Liver (tissue), 8 donors: ENCODE measurements at regions not wholly inside any gene's neighbourhood (a gene's known extent, or its start where the extent isn't known, plus 50 kb on each side); places are given as distances from the start of the nearest gene placed in this dataset.

Experiments
- DNase-seq: peaks from one replicate; pipeline ENCODE4 v3.0.0-alpha.2; 2017; ENCODE audit warnings: low spot score
- H3K27ac ChIP-seq, 2 donors: one replicate each; pipeline ENCODE4 v1.7.0; 2013; ENCODE audit warnings: inconsistent platforms in 2 of 2, low read length in 2 of 2, control low read depth in 1 of 2, low read depth in 1 of 2, mild to moderate bottlenecking in 1 of 2
- H3K27me3 ChIP-seq, 4 donors: one replicate each; pipeline versions ENCODE4 v1.6.1 to v1.7.0; 2013; ENCODE audit warnings: low read length in 3 of 4, inconsistent platforms in 1 of 4, mild to moderate bottlenecking in 1 of 4, moderate library complexity in 1 of 4; ENCODE audit not compliant: control insufficient read depth in 4 of 4, insufficient read depth in 4 of 4
- H3K36me3 ChIP-seq, 4 donors: one replicate each; pipeline versions ENCODE4 v1.6.1 to v1.7.0; 2013; ENCODE audit warnings: low read length in 3 of 4, mild to moderate bottlenecking in 3 of 4, low read depth in 1 of 4, moderate library complexity in 1 of 4; ENCODE audit not compliant: control insufficient read depth in 4 of 4, insufficient read depth in 3 of 4
- H3K4me1 ChIP-seq, 4 donors: one replicate each; pipeline versions ENCODE4 v1.6.1 to v1.7.0; 2013; ENCODE audit warnings: low read length in 3 of 4, mild to moderate bottlenecking in 3 of 4, moderate library complexity in 1 of 4; ENCODE audit not compliant: control insufficient read depth in 4 of 4, insufficient read depth in 4 of 4
- H3K4me3 ChIP-seq, 3 donors: one replicate each; pipeline versions ENCODE4 v1.6.1 to v1.7.0; 2013; ENCODE audit warnings: low read length in 3 of 3, control low read depth in 1 of 3, low read depth in 1 of 3, mild to moderate bottlenecking in 1 of 3
- H3K9ac ChIP-seq, 2 donors: one replicate each; pipeline ENCODE4 v1.7.0; 2013; ENCODE audit warnings: low read length in 2 of 2, mild to moderate bottlenecking in 2 of 2, moderate library complexity in 2 of 2, control low read depth in 1 of 2, low read depth in 1 of 2
- H3K9me3 ChIP-seq, 4 donors: one replicate each; pipeline versions ENCODE4 v1.6.1 to v1.7.0; 2013; ENCODE audit warnings: low read length in 3 of 4; ENCODE audit not compliant: control insufficient read depth in 4 of 4
- EGR1 ChIP-seq, 2 donors: IDR thresholded peaks; 2 replicates each; pipeline ENCODE4 v1.6.1; 2016 to 2018; ENCODE audit warnings: antibody characterized with exemption in 2 of 2, low read depth in 2 of 2
- FOXA1 ChIP-seq: IDR thresholded peaks from 2 replicates; pipeline ENCODE4 v1.6.1; 2016; ENCODE audit warnings: antibody characterized with exemption
- FOXA2 ChIP-seq: IDR thresholded peaks from 2 replicates; pipeline ENCODE4 v1.6.1; 2016; ENCODE audit warnings: antibody characterized with exemption
- GABPA ChIP-seq, 2 donors: IDR thresholded peaks in 1 of 2; conservative IDR thresholded peaks in 1 of 2; 2 replicates each; pipeline ENCODE4 v1.6.1; 2016; ENCODE audit warnings: antibody characterized with exemption in 2 of 2, mild to moderate bottlenecking in 1 of 2, moderate library complexity in 1 of 2
- HNF4A ChIP-seq, 2 donors: conservative IDR thresholded peaks; 2 replicates each; pipeline ENCODE4 v1.6.1; 2016; ENCODE audit warnings: antibody characterized with exemption in 2 of 2, mild to moderate bottlenecking in 2 of 2
- JUND ChIP-seq, 2 donors: IDR thresholded peaks; 2 replicates each; pipeline ENCODE4 v1.6.1; 2016; ENCODE audit warnings: antibody characterized with exemption in 2 of 2
- NR2F2 ChIP-seq: IDR thresholded peaks from 2 replicates; pipeline ENCODE4 v1.6.1; 2016; ENCODE audit warnings: antibody characterized with exemption
- RAD21 ChIP-seq, 2 donors: IDR thresholded peaks; 2 replicates each; pipeline ENCODE4 v1.6.1; 2016; ENCODE audit warnings: antibody characterized with exemption in 2 of 2, mild to moderate bottlenecking in 2 of 2
- RXRA ChIP-seq, 2 donors: IDR thresholded peaks; 2 replicates each; pipeline ENCODE4 v1.6.1; 2017 to 2018; ENCODE audit warnings: antibody characterized with exemption in 2 of 2, mild to moderate bottlenecking in 1 of 2
- TAF1 ChIP-seq: conservative IDR thresholded peaks from 2 replicates; pipeline ENCODE4 v1.6.1; 2016; ENCODE audit warnings: antibody characterized with exemption, mild to moderate bottlenecking
- YY1 ChIP-seq: IDR thresholded peaks from 2 replicates; pipeline ENCODE4 v1.6.1; 2016; ENCODE audit warnings: antibody characterized with exemption, mild to moderate bottlenecking
- WGBS: extraction: QIAGEN DNeasy Blood & Tissue Kit; methylation state at CpG from one replicate; pipeline ENCODE4 v1.1.7; 2013; 5-methylcytosine and 5-hydroxymethylcytosine counted together
- TF ChIP-seq, protein P1 (sequence below): IDR thresholded peaks from 2 replicates; pipeline ENCODE4 v1.6.1; 2016; ENCODE audit warnings: antibody characterized with exemption, mild to moderate bottlenecking
- TF ChIP-seq, protein P2 (sequence below): IDR thresholded peaks from 2 replicates; pipeline ENCODE4 v1.6.1; 2016; ENCODE audit warnings: antibody characterized with exemption
- TF ChIP-seq, protein P3 (sequence below): IDR thresholded peaks from 2 replicates; pipeline ENCODE4 v1.6.1; 2016; ENCODE audit warnings: antibody characterized with exemption
- TF ChIP-seq, protein P4 (sequence below): IDR thresholded peaks from 2 replicates; pipeline ENCODE4 v1.6.1; 2016; ENCODE audit warnings: antibody characterized with exemption
- TF ChIP-seq, protein P5 (sequence below): fragments of 150-350 bp; IDR thresholded peaks from 2 replicates; pipeline ENCODE4 v1.5.1; 2017; ENCODE audit warnings: improper control_type of control experiment, low read depth, low read length; ENCODE audit not compliant: missing input control
- donor health status: healthy.
- donor health status: healthy.
- donor health status: healthy.
- donor health status: healthy.
- donor health status: healthy.

DNA sequence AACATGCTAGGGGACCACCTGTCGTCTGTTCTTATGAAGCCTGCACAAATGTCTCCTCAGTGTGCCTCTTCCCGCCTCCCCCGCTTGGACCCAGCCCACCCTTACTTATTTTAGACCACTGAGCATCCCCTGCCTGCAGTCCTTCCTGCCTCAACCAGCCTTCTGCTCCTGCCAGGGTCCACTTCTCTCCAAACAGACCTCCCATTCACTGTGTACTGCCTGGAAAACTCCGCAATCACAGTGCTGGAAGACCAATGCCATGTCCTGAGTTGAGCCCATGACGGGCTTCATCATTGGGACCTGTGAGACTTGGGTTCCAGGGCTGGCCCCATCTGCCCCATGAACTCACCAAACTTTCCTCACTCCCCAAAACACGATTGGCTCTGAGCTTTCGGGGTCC lies 309.4 kb downstream of the IRX1 start:
- no peaks in the 10 kb centered on the region for H3K36me3 ChIP-seq
- H3K27ac ChIP-seq = no peak overlapping the region
- TF ChIP-seq RXRA (IDR thresholded peaks at IDR 0.05) (no peak), HNF4A (conservative IDR thresholded peaks at IDR 0.05) (no peak), EGR1 (IDR thresholded peaks at IDR 0.05; ENCODE audit: low read depth in 2 of 2) (no peak), TAF1 (no peak), JUND (IDR thresholded peaks at IDR 0.05) (no peak), NR2F2 (no peak), YY1 (no peak), RAD21 (IDR thresholded peaks at IDR 0.05) (no peak), GABPA (IDR thresholded peaks at IDR 0.05 in 1 of 2, conservative IDR thresholded peaks at IDR 0.05 in 1 of 2) (no peak)
- TF ChIP-seq, protein P1, sequence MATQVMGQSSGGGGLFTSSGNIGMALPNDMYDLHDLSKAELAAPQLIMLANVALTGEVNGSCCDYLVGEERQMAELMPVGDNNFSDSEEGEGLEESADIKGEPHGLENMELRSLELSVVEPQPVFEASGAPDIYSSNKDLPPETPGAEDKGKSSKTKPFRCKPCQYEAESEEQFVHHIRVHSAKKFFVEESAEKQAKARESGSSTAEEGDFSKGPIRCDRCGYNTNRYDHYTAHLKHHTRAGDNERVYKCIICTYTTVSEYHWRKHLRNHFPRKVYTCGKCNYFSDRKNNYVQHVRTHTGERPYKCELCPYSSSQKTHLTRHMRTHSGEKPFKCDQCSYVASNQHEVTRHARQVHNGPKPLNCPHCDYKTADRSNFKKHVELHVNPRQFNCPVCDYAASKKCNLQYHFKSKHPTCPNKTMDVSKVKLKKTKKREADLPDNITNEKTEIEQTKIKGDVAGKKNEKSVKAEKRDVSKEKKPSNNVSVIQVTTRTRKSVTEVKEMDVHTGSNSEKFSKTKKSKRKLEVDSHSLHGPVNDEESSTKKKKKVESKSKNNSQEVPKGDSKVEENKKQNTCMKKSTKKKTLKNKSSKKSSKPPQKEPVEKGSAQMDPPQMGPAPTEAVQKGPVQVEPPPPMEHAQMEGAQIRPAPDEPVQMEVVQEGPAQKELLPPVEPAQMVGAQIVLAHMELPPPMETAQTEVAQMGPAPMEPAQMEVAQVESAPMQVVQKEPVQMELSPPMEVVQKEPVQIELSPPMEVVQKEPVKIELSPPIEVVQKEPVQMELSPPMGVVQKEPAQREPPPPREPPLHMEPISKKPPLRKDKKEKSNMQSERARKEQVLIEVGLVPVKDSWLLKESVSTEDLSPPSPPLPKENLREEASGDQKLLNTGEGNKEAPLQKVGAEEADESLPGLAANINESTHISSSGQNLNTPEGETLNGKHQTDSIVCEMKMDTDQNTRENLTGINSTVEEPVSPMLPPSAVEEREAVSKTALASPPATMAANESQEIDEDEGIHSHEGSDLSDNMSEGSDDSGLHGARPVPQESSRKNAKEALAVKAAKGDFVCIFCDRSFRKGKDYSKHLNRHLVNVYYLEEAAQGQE = no peak
- TF ChIP-seq, protein P2, sequence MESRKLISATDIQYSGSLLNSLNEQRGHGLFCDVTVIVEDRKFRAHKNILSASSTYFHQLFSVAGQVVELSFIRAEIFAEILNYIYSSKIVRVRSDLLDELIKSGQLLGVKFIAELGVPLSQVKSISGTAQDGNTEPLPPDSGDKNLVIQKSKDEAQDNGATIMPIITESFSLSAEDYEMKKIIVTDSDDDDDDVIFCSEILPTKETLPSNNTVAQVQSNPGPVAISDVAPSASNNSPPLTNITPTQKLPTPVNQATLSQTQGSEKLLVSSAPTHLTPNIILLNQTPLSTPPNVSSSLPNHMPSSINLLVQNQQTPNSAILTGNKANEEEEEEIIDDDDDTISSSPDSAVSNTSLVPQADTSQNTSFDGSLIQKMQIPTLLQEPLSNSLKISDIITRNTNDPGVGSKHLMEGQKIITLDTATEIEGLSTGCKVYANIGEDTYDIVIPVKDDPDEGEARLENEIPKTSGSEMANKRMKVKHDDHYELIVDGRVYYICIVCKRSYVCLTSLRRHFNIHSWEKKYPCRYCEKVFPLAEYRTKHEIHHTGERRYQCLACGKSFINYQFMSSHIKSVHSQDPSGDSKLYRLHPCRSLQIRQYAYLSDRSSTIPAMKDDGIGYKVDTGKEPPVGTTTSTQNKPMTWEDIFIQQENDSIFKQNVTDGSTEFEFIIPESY = no peak
- TF ChIP-seq, protein P3, sequence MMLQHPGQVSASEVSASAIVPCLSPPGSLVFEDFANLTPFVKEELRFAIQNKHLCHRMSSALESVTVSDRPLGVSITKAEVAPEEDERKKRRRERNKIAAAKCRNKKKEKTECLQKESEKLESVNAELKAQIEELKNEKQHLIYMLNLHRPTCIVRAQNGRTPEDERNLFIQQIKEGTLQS = no peak
- TF ChIP-seq, protein P4, sequence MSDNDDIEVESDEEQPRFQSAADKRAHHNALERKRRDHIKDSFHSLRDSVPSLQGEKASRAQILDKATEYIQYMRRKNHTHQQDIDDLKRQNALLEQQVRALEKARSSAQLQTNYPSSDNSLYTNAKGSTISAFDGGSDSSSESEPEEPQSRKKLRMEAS = no peak
- TF ChIP-seq, protein P5, sequence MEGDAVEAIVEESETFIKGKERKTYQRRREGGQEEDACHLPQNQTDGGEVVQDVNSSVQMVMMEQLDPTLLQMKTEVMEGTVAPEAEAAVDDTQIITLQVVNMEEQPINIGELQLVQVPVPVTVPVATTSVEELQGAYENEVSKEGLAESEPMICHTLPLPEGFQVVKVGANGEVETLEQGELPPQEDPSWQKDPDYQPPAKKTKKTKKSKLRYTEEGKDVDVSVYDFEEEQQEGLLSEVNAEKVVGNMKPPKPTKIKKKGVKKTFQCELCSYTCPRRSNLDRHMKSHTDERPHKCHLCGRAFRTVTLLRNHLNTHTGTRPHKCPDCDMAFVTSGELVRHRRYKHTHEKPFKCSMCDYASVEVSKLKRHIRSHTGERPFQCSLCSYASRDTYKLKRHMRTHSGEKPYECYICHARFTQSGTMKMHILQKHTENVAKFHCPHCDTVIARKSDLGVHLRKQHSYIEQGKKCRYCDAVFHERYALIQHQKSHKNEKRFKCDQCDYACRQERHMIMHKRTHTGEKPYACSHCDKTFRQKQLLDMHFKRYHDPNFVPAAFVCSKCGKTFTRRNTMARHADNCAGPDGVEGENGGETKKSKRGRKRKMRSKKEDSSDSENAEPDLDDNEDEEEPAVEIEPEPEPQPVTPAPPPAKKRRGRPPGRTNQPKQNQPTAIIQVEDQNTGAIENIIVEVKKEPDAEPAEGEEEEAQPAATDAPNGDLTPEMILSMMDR = no peak
- peaks cover 0 to 2% (median 0%) of the 10 kb centered on the region in 4 donors for H3K27me3 ChIP-seq
- WGBS = 74% methylated on average over 7 of the region's 7 CpGs
- no peak overlapping the region for H3K9ac ChIP-seq
- DNase-seq = no peak
- H3K9me3 ChIP-seq = peaks cover 0 to 2% (median 0%) of the 10 kb centered on the region in 4 donors
- no peak overlapping the region for H3K4me3 ChIP-seq
- no peaks in the 10 kb centered on the region for H3K4me1 ChIP-seq

DNA sequence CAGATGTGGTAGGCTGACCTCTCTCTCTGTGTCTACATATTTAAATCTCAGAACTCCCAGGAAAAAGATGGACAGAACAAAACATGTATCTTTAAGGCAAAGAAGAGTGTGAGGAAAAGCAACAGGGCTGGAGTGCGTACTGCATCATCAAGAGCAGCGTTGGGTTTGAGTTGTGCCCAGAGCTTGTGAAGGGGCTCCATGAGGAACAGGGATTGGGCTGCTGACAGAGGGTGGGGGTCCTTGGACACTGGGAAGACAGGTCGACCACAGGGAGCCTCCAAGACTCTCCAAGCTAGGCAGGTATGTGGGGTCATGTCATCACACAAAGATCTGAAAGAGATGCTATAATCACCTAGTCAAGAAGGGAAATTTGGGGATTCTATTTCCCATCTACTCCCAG lies 309.9 kb downstream of the IRX1 start:
- no peak for DNase-seq
- no peak overlapping the region for H3K4me3 ChIP-seq
- WGBS = 68% methylated on average over 3 of the region's 3 CpGs
- no peak overlapping the region for H3K27ac ChIP-seq
- no peak overlapping the region for H3K9ac ChIP-seq
- H3K27me3 ChIP-seq = peaks cover 0 to 2% (median 0%) of the 10 kb centered on the region in 4 donors
- peaks cover 0 to 2% (median 0%) of the 10 kb centered on the region in 4 donors for H3K9me3 ChIP-seq
- no peaks in the 10 kb centered on the region for H3K36me3 ChIP-seq
- H3K4me1 ChIP-seq = no peaks in the 10 kb centered on the region
- TF ChIP-seq, protein P1 = no peak
- TF ChIP-seq HNF4A (conservative IDR thresholded peaks at IDR 0.05) (no peak), FOXA2 (no peak), FOXA1 (no peak), JUND (IDR thresholded peaks at IDR 0.05) (no peak)
- TF ChIP-seq, protein P2 = no peak
- TF ChIP-seq, protein P5 = no peak
